Tibial nerve (tissue), 4 donors: ENCODE measurements at regions not wholly inside any gene's neighbourhood (a gene's known extent, or its start where the extent isn't known, plus 50 kb on each side); places are given as distances from the start of the nearest gene placed in this dataset.

Source experiments
- DNase-seq, 2 donors: peaks; one replicate each; pipeline ENCODE4 v3.0.0-alpha.2; 2019; ENCODE audit warnings: low spot score in 2 of 2
- H3K27ac ChIP-seq, 4 donors: fragments of 200-600 bp; sonication (generic) in 3 of 4; one replicate each; pipeline ENCODE4 v1.5.1; 2017 to 2019; ENCODE audit warnings: mild to moderate bottlenecking in 1 of 4
- H3K27me3 ChIP-seq, 2 donors: fragments of 200-600 bp; sonication (generic) in 1 of 2; one replicate each; pipeline versions ENCODE4 v1.5.1 to v1.6.0; 2017 to 2019
- H3K36me3 ChIP-seq, 3 donors: fragments of 200-600 bp; sonication (generic); one replicate each; pipeline ENCODE4 v1.5.1; 2018 to 2019
- H3K4me1 ChIP-seq, 4 donors: fragments of 200-600 bp; sonication (generic) in 3 of 4; one replicate each; pipeline ENCODE4 v1.5.1; 2017 to 2019
- H3K4me3 ChIP-seq, 4 donors: fragments of 200-600 bp; sonication (generic) in 3 of 4; one replicate each; pipeline ENCODE4 v1.5.1; 2017 to 2019; ENCODE audit warnings: mild to moderate bottlenecking in 1 of 4, moderate library complexity in 1 of 4
- H3K9me3 ChIP-seq, 4 donors: fragments of 200-600 bp; sonication (generic) in 3 of 4; one replicate each; pipeline ENCODE4 v1.5.1; 2017 to 2019
- EP300 ChIP-seq, 2 donors: sonication (generic); formaldehyde crosslinking; IDR thresholded peaks; one replicate each; pipeline ENCODE4 v1.6.1; 2017; ENCODE audit warnings: antibody characterized with exemption in 2 of 2, mild to moderate bottlenecking in 1 of 2
- POLR2A ChIP-seq, 2 donors: fragments of 450-650 bp; IDR thresholded peaks; one replicate each; pipeline ENCODE4 v1.6.1; 2017; ENCODE audit warnings: antibody characterized with exemption in 2 of 2, mild to moderate bottlenecking in 2 of 2, moderate library complexity in 2 of 2
- WGBS, 2 donors: methylation state at CpG; one replicate each; pipeline ENCODE4 v1.1.5; 2018; 5-methylcytosine and 5-hydroxymethylcytosine counted together
- TF ChIP-seq, protein P1 (sequence below), 5 experiments: fragments of 200-600 bp in 3 of 5; fragments of 450-650 bp in 2 of 5; sonication (generic) in 3 of 5; IDR thresholded peaks; one replicate each; pipeline ENCODE4 v1.5.1; 2016 to 2019; ENCODE audit warnings: antibody characterized with exemption in 5 of 5, mild to moderate bottlenecking in 3 of 5, moderate library complexity in 2 of 5

DNA sequence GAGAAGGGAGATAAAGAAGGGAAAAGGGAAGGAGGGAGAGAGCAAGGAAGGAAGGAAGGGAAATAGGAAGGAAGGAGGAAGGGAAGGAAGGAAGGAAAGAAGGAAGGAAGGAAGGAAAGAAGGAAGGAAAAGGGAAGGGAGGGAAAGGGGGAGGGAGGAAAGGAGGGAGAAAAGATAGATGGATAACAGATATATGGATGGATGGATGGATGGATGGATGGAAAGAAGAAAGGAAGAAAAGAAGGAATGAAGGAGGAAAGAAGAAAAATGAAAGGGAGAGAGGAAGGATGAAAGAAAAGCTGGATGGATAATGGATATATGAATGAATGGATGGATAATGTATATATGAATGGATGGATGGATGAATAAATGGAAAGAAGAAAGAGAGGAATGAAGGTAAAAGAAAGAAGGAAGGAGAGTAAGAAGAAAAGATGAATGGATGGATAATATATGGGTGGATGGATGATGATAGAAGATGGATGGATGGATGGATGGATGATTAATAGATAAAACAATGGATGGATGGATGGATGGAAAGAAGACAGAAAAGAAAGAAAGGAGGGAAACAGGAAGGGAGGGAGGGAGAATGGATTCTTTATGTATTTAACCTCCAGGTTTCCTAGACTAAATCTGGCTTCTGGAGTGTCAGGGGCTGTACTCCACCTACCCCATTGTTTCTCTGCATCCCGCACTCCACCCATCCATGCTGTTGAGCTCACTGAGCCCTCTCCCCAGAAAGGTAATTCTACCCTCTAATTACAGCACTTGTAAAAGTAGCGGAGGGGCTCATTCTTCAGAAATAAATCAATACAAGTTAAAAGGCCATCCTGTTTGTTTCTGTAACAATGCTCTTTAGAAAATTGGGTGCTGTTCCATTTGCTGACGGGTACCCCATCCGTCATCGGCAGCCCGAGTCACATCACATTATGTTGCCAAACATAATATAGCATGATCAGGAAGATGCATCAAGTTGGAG, 506.1 kb downstream of the MIAT start:
- H3K9me3 ChIP-seq, result no peaks in the 10 kb centered on the region
- H3K27ac ChIP-seq, result no peak overlapping the region
- H3K4me1 ChIP-seq, result peaks cover 0 to under 1% (median 0%) of the 10 kb centered on the region in 4 donors
- H3K27me3 ChIP-seq, result no peaks in the 10 kb centered on the region
- no peak for TF ChIP-seq EP300 (IDR thresholded peaks at IDR 0.05)
- no peak for TF ChIP-seq POLR2A (IDR thresholded peaks at IDR 0.05)
- TF ChIP-seq, protein P1, sequence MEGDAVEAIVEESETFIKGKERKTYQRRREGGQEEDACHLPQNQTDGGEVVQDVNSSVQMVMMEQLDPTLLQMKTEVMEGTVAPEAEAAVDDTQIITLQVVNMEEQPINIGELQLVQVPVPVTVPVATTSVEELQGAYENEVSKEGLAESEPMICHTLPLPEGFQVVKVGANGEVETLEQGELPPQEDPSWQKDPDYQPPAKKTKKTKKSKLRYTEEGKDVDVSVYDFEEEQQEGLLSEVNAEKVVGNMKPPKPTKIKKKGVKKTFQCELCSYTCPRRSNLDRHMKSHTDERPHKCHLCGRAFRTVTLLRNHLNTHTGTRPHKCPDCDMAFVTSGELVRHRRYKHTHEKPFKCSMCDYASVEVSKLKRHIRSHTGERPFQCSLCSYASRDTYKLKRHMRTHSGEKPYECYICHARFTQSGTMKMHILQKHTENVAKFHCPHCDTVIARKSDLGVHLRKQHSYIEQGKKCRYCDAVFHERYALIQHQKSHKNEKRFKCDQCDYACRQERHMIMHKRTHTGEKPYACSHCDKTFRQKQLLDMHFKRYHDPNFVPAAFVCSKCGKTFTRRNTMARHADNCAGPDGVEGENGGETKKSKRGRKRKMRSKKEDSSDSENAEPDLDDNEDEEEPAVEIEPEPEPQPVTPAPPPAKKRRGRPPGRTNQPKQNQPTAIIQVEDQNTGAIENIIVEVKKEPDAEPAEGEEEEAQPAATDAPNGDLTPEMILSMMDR (IDR thresholded peaks at IDR 0.05), result no peak
- DNase-seq, result no peak
- no peaks in the 10 kb centered on the region for H3K36me3 ChIP-seq
- 39 to 51% methylated on average over 6 of the region's 6 CpGs for WGBS, 2 donors
- H3K4me3 ChIP-seq, result no peak overlapping the region

DNA sequence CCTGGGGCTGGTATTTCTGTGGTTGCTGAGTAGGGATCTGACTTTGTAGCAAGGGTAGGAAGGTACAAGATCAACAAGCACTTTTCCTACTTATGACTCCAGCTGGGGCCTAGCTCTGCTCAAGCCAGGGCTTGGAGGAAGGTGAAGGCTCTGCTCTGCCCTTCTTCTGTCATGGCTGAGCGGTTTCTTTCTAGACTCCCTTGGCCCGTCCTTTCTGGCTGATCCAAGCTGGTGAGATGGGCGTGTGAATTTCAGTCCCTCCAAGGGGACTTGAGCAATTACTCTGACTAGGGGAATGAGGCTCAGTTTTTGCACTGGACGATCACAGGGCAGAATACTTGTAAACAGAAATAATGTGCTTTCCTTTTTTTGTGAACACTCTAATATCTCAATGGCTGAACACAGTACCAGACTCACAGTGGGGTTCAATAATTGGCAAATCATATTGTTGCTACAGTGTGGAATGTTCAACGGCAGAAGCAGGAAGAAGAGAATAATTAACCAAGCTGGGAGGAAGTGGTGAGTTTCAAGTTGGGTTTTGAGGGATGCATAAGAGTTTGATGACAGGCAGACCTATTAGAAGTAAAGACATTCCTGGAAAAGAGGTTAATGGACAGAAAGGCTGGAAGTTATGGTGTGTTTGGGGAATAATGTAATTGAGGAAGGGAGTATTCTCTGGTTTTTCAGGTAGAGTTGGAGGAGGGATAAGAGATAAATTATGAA, 507.6 kb downstream of the MIAT start:
- no peaks in the 10 kb centered on the region for H3K27me3 ChIP-seq
- no peak for DNase-seq
- H3K27ac ChIP-seq, result no peak overlapping the region
- TF ChIP-seq, protein P1 (IDR thresholded peaks at IDR 0.05), result no peak
- no peak for TF ChIP-seq EP300 (IDR thresholded peaks at IDR 0.05)
- no peak for TF ChIP-seq POLR2A (IDR thresholded peaks at IDR 0.05)
- no peaks in the 10 kb centered on the region for H3K36me3 ChIP-seq
- H3K9me3 ChIP-seq, result no peaks in the 10 kb centered on the region
- 86 to 90% methylated on average over 5 of the region's 5 CpGs for WGBS, 2 donors
- no peak overlapping the region for H3K4me3 ChIP-seq
- peaks cover 0 to under 1% (median 0%) of the 10 kb centered on the region in 4 donors for H3K4me1 ChIP-seq

DNA sequence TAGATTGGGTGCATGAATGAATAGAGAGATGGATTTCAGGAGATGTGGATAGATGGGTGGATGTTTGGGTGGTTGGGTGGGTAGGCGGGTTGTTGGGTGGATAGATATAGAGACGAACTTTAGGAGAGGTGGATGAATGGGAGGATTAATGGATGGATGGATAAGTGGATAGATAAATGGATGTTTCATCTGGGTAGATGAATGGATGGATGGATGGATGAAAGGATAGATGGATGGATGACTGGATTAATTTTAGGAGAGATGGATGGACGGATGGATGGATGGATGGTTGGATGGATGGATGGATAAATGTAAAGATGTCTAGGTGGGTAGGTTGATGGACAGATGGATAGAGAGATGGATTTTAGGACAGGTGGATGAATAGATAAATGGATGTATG, 511.3 kb downstream of the MIAT start:
- 78 to 79% methylated on average over 3 of the region's 3 CpGs for WGBS, 2 donors
- Histone ChIP-seq H3K27ac (no peak overlapping the region), H3K9me3 (no peaks in the 10 kb centered on the region)

DNA sequence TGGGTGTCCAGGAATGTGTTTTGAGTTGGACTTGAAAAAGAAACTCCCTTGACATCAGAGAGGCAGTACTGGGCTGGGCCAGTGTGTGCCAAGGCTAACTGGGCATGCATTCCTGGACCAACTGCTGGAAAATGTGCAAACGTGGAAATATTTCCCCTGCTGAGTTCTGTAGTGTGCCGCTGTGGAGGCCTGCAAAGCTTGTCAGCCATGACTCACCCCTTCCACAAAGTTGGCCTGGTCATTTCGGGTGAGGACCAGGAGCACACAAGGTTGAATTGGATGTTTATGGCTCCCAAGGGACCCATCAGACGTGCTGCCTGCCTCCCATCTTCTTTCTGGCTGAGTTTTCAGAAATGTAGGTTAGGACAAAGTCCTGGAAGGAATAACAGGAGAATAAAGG, 513.1 kb downstream of the MIAT start:
- peak in 1 of 2 donors; percentile 13 for DNase-seq
- no peaks in the 10 kb centered on the region for H3K36me3 ChIP-seq
- H3K27ac ChIP-seq, result no peak overlapping the region
- H3K4me1 ChIP-seq, result peaks cover 0 to 13% (median 2%) of the 10 kb centered on the region in 4 donors
- H3K9me3 ChIP-seq, result no peaks in the 10 kb centered on the region
- H3K27me3 ChIP-seq, result peaks cover 0 to 15% of the 10 kb centered on the region in 2 donors
- H3K4me3 ChIP-seq, result no peak overlapping the region
- peak in 1 of 2 donors; percentile 56 for TF ChIP-seq EP300 (IDR thresholded peaks at IDR 0.05)
- TF ChIP-seq, protein P1 (IDR thresholded peaks at IDR 0.05), result no peak
- 25 to 35% methylated on average over 4 of the region's 4 CpGs for WGBS, 2 donors

More for the DNA sequence above, 511.3 kb downstream of the MIAT start:
- Histone ChIP-seq H3K4me1 (peaks cover 0 to 13% (median 2%) of the 10 kb centered on the region in 4 donors), H3K36me3 (no peaks in the 10 kb centered on the region), H3K27me3 (peaks cover 0 to 3% of the 10 kb centered on the region in 2 donors), H3K4me3 (no peak overlapping the region)
- TF ChIP-seq POLR2A (IDR thresholded peaks at IDR 0.05) (no peak), EP300 (IDR thresholded peaks at IDR 0.05) (no peak)
- TF ChIP-seq, protein P1 (IDR thresholded peaks at IDR 0.05), result no peak
- no peak for DNase-seq
